Nephron (organoid): ENCODE measurements at regions not wholly inside any gene's neighbourhood (a gene's known extent, or its start where the extent isn't known, plus 50 kb on each side); places are given as distances from the start of the nearest gene placed in this dataset.

Experiments
- H3K27ac Mint-ChIP-seq, 3 experiments: 2 replicates each; pipeline ENCODE4 v1.8.0; 2020; ENCODE audit warnings: mixed read lengths in 3 of 3, mild to moderate bottlenecking in 2 of 3, moderate library complexity in 1 of 3
- H3K27me3 Mint-ChIP-seq: 2 replicates; pipeline ENCODE4 v1.8.0; 2021; ENCODE audit warnings: low read depth, mild to moderate bottlenecking, moderate library complexity, mixed read lengths
- H3K36me3 Mint-ChIP-seq: 2 replicates; pipeline ENCODE4 v1.8.0; 2020; ENCODE audit warnings: low read depth, mixed read lengths
- H3K4me1 Mint-ChIP-seq: 2 replicates; pipeline ENCODE4 v1.8.0; 2020; ENCODE audit warnings: mixed read lengths
- H3K4me3 Mint-ChIP-seq, 3 experiments: 2 replicates each; pipeline ENCODE4 v1.8.0; 2020; ENCODE audit warnings: mild to moderate bottlenecking in 3 of 3, mixed read lengths in 3 of 3, moderate library complexity in 2 of 3
- H3K9me3 Mint-ChIP-seq: 2 replicates; pipeline ENCODE4 v1.8.0; 2020; ENCODE audit warnings: mixed read lengths
- TF ChIP-seq, protein P1 (sequence below), 3 experiments: fragments of 200-600 bp; sonication (generic); IDR thresholded peaks; one replicate each; pipeline ENCODE4 v1.5.0; 2021; ENCODE audit warnings: antibody characterized with exemption in 3 of 3; ENCODE audit not compliant: unreplicated experiment in 3 of 3

GRCh38 chr13:80605716-80606115, 264.8 kb upstream of the SPRY2 start:
- Mint-ChIP-seq H3K36me3 (no peaks in the 10 kb centered on the region), H3K4me3 (no peak overlapping the region), H3K9me3 (no peaks in the 10 kb centered on the region), H3K27ac (peak overlapping the region in 1 of 3 experiments; percentile 5), H3K4me1 (peaks cover 18% of the 10 kb centered on the region), H3K27me3 (no peaks in the 10 kb centered on the region)
- TF ChIP-seq, protein P1, sequence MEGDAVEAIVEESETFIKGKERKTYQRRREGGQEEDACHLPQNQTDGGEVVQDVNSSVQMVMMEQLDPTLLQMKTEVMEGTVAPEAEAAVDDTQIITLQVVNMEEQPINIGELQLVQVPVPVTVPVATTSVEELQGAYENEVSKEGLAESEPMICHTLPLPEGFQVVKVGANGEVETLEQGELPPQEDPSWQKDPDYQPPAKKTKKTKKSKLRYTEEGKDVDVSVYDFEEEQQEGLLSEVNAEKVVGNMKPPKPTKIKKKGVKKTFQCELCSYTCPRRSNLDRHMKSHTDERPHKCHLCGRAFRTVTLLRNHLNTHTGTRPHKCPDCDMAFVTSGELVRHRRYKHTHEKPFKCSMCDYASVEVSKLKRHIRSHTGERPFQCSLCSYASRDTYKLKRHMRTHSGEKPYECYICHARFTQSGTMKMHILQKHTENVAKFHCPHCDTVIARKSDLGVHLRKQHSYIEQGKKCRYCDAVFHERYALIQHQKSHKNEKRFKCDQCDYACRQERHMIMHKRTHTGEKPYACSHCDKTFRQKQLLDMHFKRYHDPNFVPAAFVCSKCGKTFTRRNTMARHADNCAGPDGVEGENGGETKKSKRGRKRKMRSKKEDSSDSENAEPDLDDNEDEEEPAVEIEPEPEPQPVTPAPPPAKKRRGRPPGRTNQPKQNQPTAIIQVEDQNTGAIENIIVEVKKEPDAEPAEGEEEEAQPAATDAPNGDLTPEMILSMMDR (IDR thresholded peaks at IDR 0.05; ENCODE audit: unreplicated experiment in 3 of 3), result no peak

- H3K27ac Mint-ChIP-seq, result peak overlapping the region in 1 of 3 experiments; percentile 5
- TF ChIP-seq, protein P1 (IDR thresholded peaks at IDR 0.05; ENCODE audit: unreplicated experiment in 3 of 3), result no peak
- H3K4me1 Mint-ChIP-seq, result peaks cover 13% of the 10 kb centered on the region
- no peaks in the 10 kb centered on the region for H3K9me3 Mint-ChIP-seq
- no peaks in the 10 kb centered on the region for H3K36me3 Mint-ChIP-seq
- H3K4me3 Mint-ChIP-seq, result no peak overlapping the region
- H3K27me3 Mint-ChIP-seq, result no peaks in the 10 kb centered on the region
Measured at GRCh38 chr13:80605011-80605410, 264.1 kb upstream of the SPRY2 start.

- Mint-ChIP-seq H3K4me1 (peaks cover 12% of the 10 kb centered on the region), H3K27ac (no peak overlapping the region), H3K36me3 (no peaks in the 10 kb centered on the region), H3K27me3 (no peaks in the 10 kb centered on the region), H3K9me3 (no peaks in the 10 kb centered on the region), H3K4me3 (no peak overlapping the region)
- TF ChIP-seq, protein P1 (IDR thresholded peaks at IDR 0.05; ENCODE audit: unreplicated experiment in 3 of 3), result no peak
Measured at GRCh38 chr13:80604098-80604497, 263.2 kb upstream of the SPRY2 start.

- H3K27ac Mint-ChIP-seq, result no peak overlapping the region
- TF ChIP-seq, protein P1 (IDR thresholded peaks at IDR 0.05; ENCODE audit: unreplicated experiment in 3 of 3), result no peak
- H3K4me1 Mint-ChIP-seq, result peaks cover 12% of the 10 kb centered on the region
- H3K27me3 Mint-ChIP-seq, result no peaks in the 10 kb centered on the region
- no peak overlapping the region for H3K4me3 Mint-ChIP-seq
- H3K9me3 Mint-ChIP-seq, result no peaks in the 10 kb centered on the region
- H3K36me3 Mint-ChIP-seq, result no peaks in the 10 kb centered on the region
Measured at GRCh38 chr13:80603351-80603750, 262.4 kb upstream of the SPRY2 start.

- TF ChIP-seq, protein P1 (IDR thresholded peaks at IDR 0.05; ENCODE audit: unreplicated experiment in 3 of 3), result no peak
- Mint-ChIP-seq H3K9me3 (no peaks in the 10 kb centered on the region), H3K36me3 (no peaks in the 10 kb centered on the region), H3K4me3 (no peak overlapping the region), H3K4me1 (no peaks in the 10 kb centered on the region), H3K27me3 (no peaks in the 10 kb centered on the region), H3K27ac (no peak overlapping the region)
Measured at GRCh38 chr13:80599765-80600164, 258.8 kb upstream of the SPRY2 start.

DNA sequence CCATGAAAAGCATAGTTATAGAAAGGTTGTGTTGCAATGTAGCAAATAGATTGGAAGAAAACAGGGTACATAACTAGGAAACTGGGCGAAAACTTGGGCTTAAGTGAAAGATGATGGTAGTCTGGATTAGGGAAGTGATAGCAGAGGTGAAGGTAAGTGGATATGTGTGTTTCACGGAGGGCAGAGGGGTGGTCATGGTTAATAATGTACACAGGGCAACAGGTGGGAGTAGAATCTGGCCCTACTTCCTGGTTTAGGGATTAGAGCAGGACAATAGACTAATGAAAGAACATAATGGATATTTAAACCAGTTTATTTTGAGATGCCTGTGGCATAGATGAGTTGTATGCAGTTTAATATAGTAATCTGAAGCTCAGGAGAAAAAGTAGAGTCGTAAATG, 257.3 kb upstream of the SPRY2 start:
- no peak overlapping the region for H3K4me3 Mint-ChIP-seq
- H3K4me1 Mint-ChIP-seq, result no peaks in the 10 kb centered on the region
- no peaks in the 10 kb centered on the region for H3K36me3 Mint-ChIP-seq
- TF ChIP-seq, protein P1 (IDR thresholded peaks at IDR 0.05; ENCODE audit: unreplicated experiment in 3 of 3), result no peak
- no peak overlapping the region for H3K27ac Mint-ChIP-seq
- no peaks in the 10 kb centered on the region for H3K27me3 Mint-ChIP-seq
- no peaks in the 10 kb centered on the region for H3K9me3 Mint-ChIP-seq
